MM.1S (cell line): ENCODE measurements at regions not wholly inside any gene's neighbourhood (a gene's known extent, or its start where the extent isn't known, plus 50 kb on each side); places are given as distances from the start of the nearest gene placed in this dataset.

Experiments used
- CTCF ChIP-seq: fragments of 300-600 bp; sonication (generic); IDR thresholded peaks from 2 replicates; pipeline ENCODE4 v1.5.1; 2016; ENCODE audit warnings: antibody characterized with exemption, low read length, mixed read lengths
- EZH2 ChIP-seq: fragments of 300-600 bp; sonication (generic); optimal IDR thresholded peaks from 2 replicates; pipeline ENCODE3; 2017; ENCODE audit warnings: low read depth, mild to moderate bottlenecking, antibody characterized with exemption, low read length, mixed read lengths
- EZH2phosphoT487 ChIP-seq: fragments of 300-600 bp; sonication (generic); IDR thresholded peaks from 2 replicates; pipeline ENCODE4 v1.6.1; 2018; ENCODE audit warnings: antibody characterized with exemption, low read length

- TF ChIP-seq EZH2phosphoT487 (no peak), CTCF (no peak), EZH2 (no peak)
Measured at GRCh38 chr13:90302107-90302506, 1045.4 kb upstream of the MIR17HG start.
